Inflammatory macrophage treated with lipopolysaccharide for 4 hours (primary cell): ENCODE measurements at regions not wholly inside any gene's neighbourhood (a gene's known extent, or its start where the extent isn't known, plus 50 kb on each side); places are given as distances from the start of the nearest gene placed in this dataset.

Source experiments
- DNase-seq: peaks from one replicate; pipeline ENCODE4 v3.0.0-alpha.2; 2020

- no peak for DNase-seq
Measured at GRCh38 chr18:51603111-51603510, 405.6 kb upstream of the MEX3C start.

- DNase-seq, result no peak
Measured at GRCh38 chr18:51603551-51603950, 406.1 kb upstream of the MEX3C start.

- DNase-seq, result no peak
Measured at GRCh38 chr18:51610481-51610880, 413.0 kb upstream of the MEX3C start.

GRCh38 chr18:51611326-51611725 is 413.8 kb upstream of the MEX3C start:
- no peak for DNase-seq

- DNase-seq, result no peak
Measured at GRCh38 chr18:51614033-51614432, 416.6 kb upstream of the MEX3C start.

- DNase-seq, result no peak
Measured at GRCh38 chr18:51614967-51615571, 417.6 kb upstream of the MEX3C start.

GRCh38 chr18:51617167-51617566 is 419.7 kb upstream of the MEX3C start:
- DNase-seq, result no peak

GRCh38 chr18:51617572-51618260 is 420.2 kb upstream of the MEX3C start:
- DNase-seq, result no peak

- no peak for DNase-seq
Measured at GRCh38 chr18:51619283-51619682, 421.8 kb upstream of the MEX3C start.

- peak; percentile 19 for DNase-seq
Measured at GRCh38 chr18:51621113-51621863, 423.8 kb upstream of the MEX3C start.

- DNase-seq, result no peak
Measured at GRCh38 chr18:51621864-51622160, 424.3 kb upstream of the MEX3C start.

- DNase-seq, result no peak
Measured at GRCh38 chr18:51622702-51623101, 425.2 kb upstream of the MEX3C start.

GRCh38 chr18:51623653-51624052 is 426.2 kb upstream of the MEX3C start:
- peak; percentile 44 for DNase-seq

GRCh38 chr18:51630706-51631105 is 433.2 kb upstream of the MEX3C start:
- DNase-seq, result no peak

GRCh38 chr18:51637881-51638280 is 440.4 kb upstream of the MEX3C start:
- no peak for DNase-seq

GRCh38 chr18:51639541-51639940 is 442.1 kb upstream of the MEX3C start:
- DNase-seq, result no peak

- no peak for DNase-seq
Measured at GRCh38 chr18:51643483-51643882, 446.0 kb upstream of the MEX3C start.

GRCh38 chr18:51645607-51646006 is 448.1 kb upstream of the MEX3C start:
- DNase-seq, result no peak

- no peak for DNase-seq
Measured at GRCh38 chr18:51647346-51647745, 449.9 kb upstream of the MEX3C start.

GRCh38 chr18:51647942-51648341 is 450.5 kb upstream of the MEX3C start:
- DNase-seq, result no peak

GRCh38 chr18:51649796-51650195 is 452.3 kb upstream of the MEX3C start:
- DNase-seq, result no peak

GRCh38 chr18:51651761-51652160 is 454.3 kb upstream of the MEX3C start:
- no peak for DNase-seq

GRCh38 chr18:51653507-51654213 is 456.2 kb upstream of the MEX3C start:
- DNase-seq, result no peak
